Nephron (organoid): ENCODE measurements at regions not wholly inside any gene's neighbourhood (a gene's known extent, or its start where the extent isn't known, plus 50 kb on each side); places are given as distances from the start of the nearest gene placed in this dataset.

Source experiments
- H3K27ac Mint-ChIP-seq, 3 experiments: 2 replicates each; pipeline ENCODE4 v1.8.0; 2020; ENCODE audit warnings: mixed read lengths in 3 of 3, mild to moderate bottlenecking in 2 of 3, moderate library complexity in 1 of 3
- H3K27me3 Mint-ChIP-seq: 2 replicates; pipeline ENCODE4 v1.8.0; 2021; ENCODE audit warnings: low read depth, mild to moderate bottlenecking, moderate library complexity, mixed read lengths
- H3K36me3 Mint-ChIP-seq: 2 replicates; pipeline ENCODE4 v1.8.0; 2020; ENCODE audit warnings: low read depth, mixed read lengths
- H3K4me1 Mint-ChIP-seq: 2 replicates; pipeline ENCODE4 v1.8.0; 2020; ENCODE audit warnings: mixed read lengths
- H3K4me3 Mint-ChIP-seq, 3 experiments: 2 replicates each; pipeline ENCODE4 v1.8.0; 2020; ENCODE audit warnings: mild to moderate bottlenecking in 3 of 3, mixed read lengths in 3 of 3, moderate library complexity in 2 of 3
- H3K9me3 Mint-ChIP-seq: 2 replicates; pipeline ENCODE4 v1.8.0; 2020; ENCODE audit warnings: mixed read lengths
- CTCF ChIP-seq, 3 experiments: fragments of 200-600 bp; sonication (generic); IDR thresholded peaks; one replicate each; pipeline ENCODE4 v1.5.0; 2021; ENCODE audit warnings: antibody characterized with exemption in 3 of 3; ENCODE audit not compliant: unreplicated experiment in 3 of 3

- H3K4me3 Mint-ChIP-seq = no peak overlapping the region
- H3K27me3 Mint-ChIP-seq = peaks cover under 1% of the 10 kb centered on the region
- H3K36me3 Mint-ChIP-seq = peaks cover 4% of the 10 kb centered on the region
- peak in 1 of 3 experiments; percentile 13 for TF ChIP-seq CTCF (IDR thresholded peaks at IDR 0.05; ENCODE audit: unreplicated experiment in 3 of 3)
- peaks cover 35% of the 10 kb centered on the region for H3K4me1 Mint-ChIP-seq
- H3K9me3 Mint-ChIP-seq = peaks cover 4% of the 10 kb centered on the region
- peak overlapping the region; percentile 29 to 71 (median 39) for H3K27ac Mint-ChIP-seq
Measured at GRCh38 chr2:150125708-150126107, 361.8 kb downstream of the RND3 start.

DNA sequence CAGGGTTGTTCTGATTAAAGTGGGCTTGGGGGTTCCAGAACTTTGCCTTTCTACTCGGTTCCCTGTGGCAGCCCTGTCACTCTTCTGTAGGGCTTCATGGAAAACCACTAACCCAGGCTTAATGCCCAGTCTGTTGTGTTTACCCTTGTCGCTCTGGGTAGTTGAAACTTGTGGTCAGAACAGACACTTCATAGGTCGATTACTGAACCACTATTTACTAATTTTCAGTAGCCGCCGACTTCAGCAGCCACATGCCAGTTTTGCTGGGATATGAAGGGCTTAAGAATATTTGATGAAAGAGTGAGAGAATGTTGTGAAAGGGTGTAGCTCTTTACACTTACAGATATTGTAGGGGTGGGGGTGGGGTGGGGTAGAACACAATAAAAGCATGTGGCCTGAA lies 362.3 kb downstream of the RND3 start:
- no peak for TF ChIP-seq CTCF (IDR thresholded peaks at IDR 0.05; ENCODE audit: unreplicated experiment in 3 of 3)
- H3K27me3 Mint-ChIP-seq = peaks cover 4% of the 10 kb centered on the region
- peaks cover 4% of the 10 kb centered on the region for H3K36me3 Mint-ChIP-seq
- H3K9me3 Mint-ChIP-seq = peaks cover 4% of the 10 kb centered on the region
- H3K27ac Mint-ChIP-seq = no peak overlapping the region
- no peak overlapping the region for H3K4me3 Mint-ChIP-seq
- H3K4me1 Mint-ChIP-seq = peaks cover 30% of the 10 kb centered on the region

GRCh38 chr2:150124739-150125138 lies 362.7 kb downstream of the RND3 start:
- Mint-ChIP-seq H3K9me3 (peaks cover 4% of the 10 kb centered on the region), H3K27me3 (peaks cover 4% of the 10 kb centered on the region), H3K4me3 (no peak overlapping the region), H3K4me1 (peaks cover 25% of the 10 kb centered on the region), H3K27ac (no peak overlapping the region), H3K36me3 (peaks cover 4% of the 10 kb centered on the region)
- TF ChIP-seq CTCF (IDR thresholded peaks at IDR 0.05; ENCODE audit: unreplicated experiment in 3 of 3) = no peak

- no peak for TF ChIP-seq CTCF (IDR thresholded peaks at IDR 0.05; ENCODE audit: unreplicated experiment in 3 of 3)
- peaks cover 4% of the 10 kb centered on the region for H3K27me3 Mint-ChIP-seq
- H3K4me3 Mint-ChIP-seq = no peak overlapping the region
Measured at GRCh38 chr2:150122871-150123613, 364.4 kb downstream of the RND3 start.

GRCh38 chr2:150122156-150122555 lies 365.3 kb downstream of the RND3 start:
- Mint-ChIP-seq H3K4me3 (no peak overlapping the region), H3K9me3 (no peaks in the 10 kb centered on the region), H3K4me1 (peaks cover 15% of the 10 kb centered on the region), H3K27ac (no peak overlapping the region), H3K36me3 (no peaks in the 10 kb centered on the region), H3K27me3 (peaks cover 4% of the 10 kb centered on the region)
- TF ChIP-seq CTCF (IDR thresholded peaks at IDR 0.05; ENCODE audit: unreplicated experiment in 3 of 3) = no peak

More at GRCh38 chr2:150122871-150123613, 364.4 kb downstream of the RND3 start:
- Mint-ChIP-seq H3K9me3 (no peaks in the 10 kb centered on the region), H3K36me3 (no peaks in the 10 kb centered on the region), H3K4me1 (peaks cover 20% of the 10 kb centered on the region), H3K27ac (no peak overlapping the region)
